Panc1 (cell line): ENCODE measurements at regions not wholly inside any gene's neighbourhood (a gene's known extent, or its start where the extent isn't known, plus 50 kb on each side); places are given as distances from the start of the nearest gene placed in this dataset.

Source experiments
- POLR2AphosphoS5 ChIP-seq: IDR thresholded peaks from 2 replicates; pipeline ENCODE4 v1.6.1; 2012; ENCODE audit warnings: mild to moderate bottlenecking, low read depth, low read length, moderate library complexity
- REST ChIP-seq, 2 experiments: IDR thresholded peaks; 2 replicates each; pipeline ENCODE4 v1.6.1; 2011 to 2012; ENCODE audit warnings: low read depth in 2 of 2, control low read depth in 1 of 2, low read length in 1 of 2, mild to moderate bottlenecking in 1 of 2, moderate library complexity in 1 of 2; ENCODE audit not compliant: insufficient read depth in 1 of 2
- SIN3A ChIP-seq: IDR thresholded peaks from 2 replicates; pipeline ENCODE4 v1.6.1; 2012; ENCODE audit warnings: low read depth, mild to moderate bottlenecking, low read length, moderate library complexity, borderline replicate concordance; ENCODE audit not compliant: insufficient read depth
- TF ChIP-seq, protein P1 (sequence below): fragments of 450-650 bp; IDR thresholded peaks from 2 replicates; pipeline ENCODE4 v1.5.1; 2017; ENCODE audit warnings: mild to moderate bottlenecking

DNA sequence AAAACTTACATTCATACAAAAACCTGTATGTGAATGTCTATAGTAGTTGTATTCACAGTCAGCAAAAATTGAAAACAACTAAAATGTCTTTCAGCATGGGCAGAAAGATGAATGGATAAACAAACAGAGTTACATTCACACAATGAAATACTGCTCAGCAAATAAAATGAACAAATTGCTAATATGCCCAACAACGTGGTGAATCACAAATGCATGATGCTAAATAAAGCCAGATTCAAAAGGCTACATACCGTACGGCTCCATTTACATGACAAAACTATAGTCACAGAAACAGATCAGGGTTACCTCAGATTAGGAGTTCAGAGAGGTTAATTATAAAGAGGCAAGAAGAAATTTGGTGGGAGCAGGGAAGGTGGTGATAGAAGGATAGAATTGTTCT lies 100.7 kb upstream of the KCTD3 start:
- TF ChIP-seq, protein P1, sequence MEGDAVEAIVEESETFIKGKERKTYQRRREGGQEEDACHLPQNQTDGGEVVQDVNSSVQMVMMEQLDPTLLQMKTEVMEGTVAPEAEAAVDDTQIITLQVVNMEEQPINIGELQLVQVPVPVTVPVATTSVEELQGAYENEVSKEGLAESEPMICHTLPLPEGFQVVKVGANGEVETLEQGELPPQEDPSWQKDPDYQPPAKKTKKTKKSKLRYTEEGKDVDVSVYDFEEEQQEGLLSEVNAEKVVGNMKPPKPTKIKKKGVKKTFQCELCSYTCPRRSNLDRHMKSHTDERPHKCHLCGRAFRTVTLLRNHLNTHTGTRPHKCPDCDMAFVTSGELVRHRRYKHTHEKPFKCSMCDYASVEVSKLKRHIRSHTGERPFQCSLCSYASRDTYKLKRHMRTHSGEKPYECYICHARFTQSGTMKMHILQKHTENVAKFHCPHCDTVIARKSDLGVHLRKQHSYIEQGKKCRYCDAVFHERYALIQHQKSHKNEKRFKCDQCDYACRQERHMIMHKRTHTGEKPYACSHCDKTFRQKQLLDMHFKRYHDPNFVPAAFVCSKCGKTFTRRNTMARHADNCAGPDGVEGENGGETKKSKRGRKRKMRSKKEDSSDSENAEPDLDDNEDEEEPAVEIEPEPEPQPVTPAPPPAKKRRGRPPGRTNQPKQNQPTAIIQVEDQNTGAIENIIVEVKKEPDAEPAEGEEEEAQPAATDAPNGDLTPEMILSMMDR: no peak
- TF ChIP-seq REST (IDR thresholded peaks at IDR 0.05; ENCODE audit: insufficient read depth in 1 of 2, low read depth in 2 of 2, low read length in 1 of 2) (no peak), POLR2AphosphoS5 (no peak), SIN3A (no peak)
